HEK293T (cell line): ENCODE measurements at regions not wholly inside any gene's neighbourhood (a gene's known extent, or its start where the extent isn't known, plus 50 kb on each side); places are given as distances from the start of the nearest gene placed in this dataset.

Experiments used
- ARNT ChIP-seq: fragments of 450-650 bp; IDR thresholded peaks from 2 replicates; pipeline ENCODE4 v1.6.1; 2017; ENCODE audit warnings: mild to moderate bottlenecking
- FOXM1 ChIP-seq: fragments of 450-650 bp; IDR thresholded peaks from 2 replicates; pipeline ENCODE4 v1.6.1; 2017; ENCODE audit warnings: mild to moderate bottlenecking, borderline replicate concordance
- HDGF ChIP-seq: fragments of 450-650 bp; IDR thresholded peaks from 2 replicates; pipeline ENCODE4 v1.6.1; 2017; ENCODE audit warnings: antibody characterized with exemption, borderline replicate concordance

- TF ChIP-seq FOXM1 (no peak), HDGF (no peak), ARNT (no peak)
These were observed 153.2 kb upstream of the MON1B start for GRCh38 chr16:77037696-77038347.
